MM.1S (cell line): ENCODE measurements at regions not wholly inside any gene's neighbourhood (a gene's known extent, or its start where the extent isn't known, plus 50 kb on each side); places are given as distances from the start of the nearest gene placed in this dataset.
"Not testable (repeated sequence)": the region's sequence is repeated elsewhere in the genome, so short reads cannot be mapped to it uniquely, and the experiment has no call there.

ENCODE experiments used
- DNase-seq: peaks from one replicate; pipeline ENCODE4 v3.0.0-alpha.2; 2015
- H2AFZ ChIP-seq: fragments of 300-600 bp; sonication (generic); 2 replicates; pipeline ENCODE4 v1.6.0; 2016; ENCODE audit warnings: antibody characterized with exemption, low read length
- H3F3A ChIP-seq: fragments of 300-600 bp; sonication (generic); 2 replicates; pipeline ENCODE4 v1.6.1; 2016; ENCODE audit warnings: mild to moderate bottlenecking, antibody characterized with exemption, low read length, moderate library complexity, mixed read lengths; ENCODE audit not compliant: insufficient read depth
- H3K27ac ChIP-seq: fragments of 300-600 bp; sonication (generic); 2 replicates; pipeline ENCODE4 v1.5.1; 2016; ENCODE audit warnings: mild to moderate bottlenecking, low read length
- H3K27me3 ChIP-seq: fragments of 300-600 bp; sonication (generic); replicated peaks from 2 replicates; pipeline ENCODE4 v1.6.0; 2016; ENCODE audit warnings: low read length; ENCODE audit not compliant: insufficient read depth
- H3K36me3 ChIP-seq: fragments of 300-600 bp; sonication (generic); replicated peaks from 2 replicates; pipeline ENCODE4 v1.6.1; 2016; ENCODE audit warnings: mild to moderate bottlenecking, low read length, mixed read lengths; ENCODE audit not compliant: insufficient read depth
- H3K4me1 ChIP-seq: fragments of 300-600 bp; sonication (generic); 2 replicates; pipeline ENCODE4 v1.6.1; 2016; ENCODE audit warnings: low read length, mixed read lengths
- H3K4me2 ChIP-seq: fragments of 300-600 bp; sonication (generic); 2 replicates; pipeline ENCODE4 v1.6.0; 2016; ENCODE audit warnings: low read depth, low read length
- H3K4me3 ChIP-seq: fragments of 300-600 bp; sonication (generic); 2 replicates; pipeline ENCODE4 v1.5.1; 2016; ENCODE audit warnings: low read length, mixed read lengths
- H3K79me2 ChIP-seq: fragments of 300-600 bp; sonication (generic); 2 replicates; pipeline ENCODE4 v1.6.1; 2016; ENCODE audit warnings: mixed run types, low read length, mixed read lengths
- H3K9ac ChIP-seq: fragments of 300-600 bp; sonication (generic); 2 replicates; pipeline ENCODE4 v1.6.1; 2016; ENCODE audit warnings: low read length, mixed read lengths
- H3K9me2 ChIP-seq: fragments of 300-600 bp; sonication (generic); replicated peaks from 2 replicates; pipeline ENCODE4 v1.6.1; 2016; ENCODE audit warnings: mild to moderate bottlenecking, low read length, mixed read lengths; ENCODE audit not compliant: insufficient read depth
- H3K9me3 ChIP-seq: fragments of 300-600 bp; sonication (generic); replicated peaks from 2 replicates; pipeline ENCODE4 v1.6.1; 2016; ENCODE audit warnings: mild to moderate bottlenecking, low read length, mixed read lengths; ENCODE audit not compliant: insufficient read depth
- H4K20me1 ChIP-seq: fragments of 300-600 bp; sonication (generic); 2 replicates; pipeline ENCODE4 v1.6.1; 2016; ENCODE audit warnings: mild to moderate bottlenecking, low read length, moderate library complexity, mixed read lengths; ENCODE audit not compliant: insufficient read depth
- CTCF ChIP-seq: fragments of 300-600 bp; sonication (generic); IDR thresholded peaks from 2 replicates; pipeline ENCODE4 v1.5.1; 2016; ENCODE audit warnings: antibody characterized with exemption, low read length, mixed read lengths
- EZH2 ChIP-seq: fragments of 300-600 bp; sonication (generic); optimal IDR thresholded peaks from 2 replicates; pipeline ENCODE3; 2017; ENCODE audit warnings: low read depth, mild to moderate bottlenecking, antibody characterized with exemption, low read length, mixed read lengths
- EZH2phosphoT487 ChIP-seq: fragments of 300-600 bp; sonication (generic); IDR thresholded peaks from 2 replicates; pipeline ENCODE4 v1.6.1; 2018; ENCODE audit warnings: antibody characterized with exemption, low read length

GRCh38 chr19:28061111-28061510, 1151.8 kb downstream of the UQCRFS1 start:
- no peaks in the 10 kb centered on the region for H4K20me1 ChIP-seq
- DNase-seq, result no peak
- no peaks in the 10 kb centered on the region for H3K27me3 ChIP-seq
- H3K9me2 ChIP-seq, result no peaks in the 10 kb centered on the region
- no peak overlapping the region for H3K4me3 ChIP-seq
- no peak overlapping the region for H3K4me2 ChIP-seq
- TF ChIP-seq CTCF (no peak), EZH2 (no peak), EZH2phosphoT487 (no peak)
- H3K9me3 ChIP-seq, result no peaks in the 10 kb centered on the region
- no peak overlapping the region for H3K27ac ChIP-seq
- H3F3A ChIP-seq, result no peaks in the 10 kb centered on the region
- no peak overlapping the region for H2AFZ ChIP-seq
- no peak overlapping the region for H3K9ac ChIP-seq
- H3K4me1 ChIP-seq, result no peaks in the 10 kb centered on the region
- H3K36me3 ChIP-seq, result no peaks in the 10 kb centered on the region
- no peaks in the 10 kb centered on the region for H3K79me2 ChIP-seq

- H3K4me2 ChIP-seq, H3K9me3 ChIP-seq, H3F3A ChIP-seq, H3K9me2 ChIP-seq, H2AFZ ChIP-seq, H3K4me3 ChIP-seq, DNase-seq, H3K27ac ChIP-seq, H3K36me3 ChIP-seq, H3K9ac ChIP-seq, H3K79me2 ChIP-seq, H3K27me3 ChIP-seq, H3K4me1 ChIP-seq, H4K20me1 ChIP-seq: not testable (repeated sequence)
Measured at GRCh38 chr19:28057026-28057425, 1155.9 kb downstream of the UQCRFS1 start.

- DNase-seq, result no peak
- Histone ChIP-seq H3K4me2 (no peak overlapping the region), H3K9ac (no peak overlapping the region), H3K9me2 (no peaks in the 10 kb centered on the region), H3K36me3 (no peaks in the 10 kb centered on the region), H3K4me3 (no peak overlapping the region), H3K9me3 (no peaks in the 10 kb centered on the region), H3K27ac (no peak overlapping the region), H3K4me1 (no peaks in the 10 kb centered on the region), H3K79me2 (no peaks in the 10 kb centered on the region), H2AFZ (no peak overlapping the region), H4K20me1 (no peaks in the 10 kb centered on the region), H3F3A (no peaks in the 10 kb centered on the region), H3K27me3 (no peaks in the 10 kb centered on the region)
- TF ChIP-seq EZH2phosphoT487 (no peak), CTCF (no peak), EZH2 (no peak)
Measured at GRCh38 chr19:28051047-28051446, 1161.9 kb downstream of the UQCRFS1 start.

GRCh38 chr19:28049875-28050274, 1163.1 kb downstream of the UQCRFS1 start:
- Histone ChIP-seq H2AFZ (no peak overlapping the region), H4K20me1 (no peaks in the 10 kb centered on the region), H3K9me2 (no peaks in the 10 kb centered on the region), H3K27me3 (no peaks in the 10 kb centered on the region), H3K4me2 (no peak overlapping the region), H3K4me1 (no peaks in the 10 kb centered on the region), H3K9ac (no peak overlapping the region), H3K27ac (no peak overlapping the region), H3K9me3 (no peaks in the 10 kb centered on the region), H3K36me3 (no peaks in the 10 kb centered on the region), H3F3A (no peaks in the 10 kb centered on the region), H3K79me2 (no peaks in the 10 kb centered on the region), H3K4me3 (no peak overlapping the region)
- no peak for DNase-seq
- no peak for TF ChIP-seq EZH2phosphoT487
- TF ChIP-seq CTCF, result no peak
- no peak for TF ChIP-seq EZH2
